Jurkat, Clone E6-1 (cell line): ENCODE measurements at regions not wholly inside any gene's neighbourhood (a gene's known extent, or its start where the extent isn't known, plus 50 kb on each side); places are given as distances from the start of the nearest gene placed in this dataset.
"Not testable (repeated sequence)": the region's sequence is repeated elsewhere in the genome, so short reads cannot be mapped to it uniquely, and the experiment has no call there.

Experiments used
- DNase-seq: peaks from one replicate; pipeline ENCODE4 v3.0.0-alpha.2; 2011; ENCODE audit warnings: low read depth, low spot score
- H3K4me3 ChIP-seq: 2 replicates; pipeline ENCODE4 v1.5.1; 2011; ENCODE audit warnings: mild to moderate bottlenecking, low read length, control low read depth, moderate library complexity

DNA sequence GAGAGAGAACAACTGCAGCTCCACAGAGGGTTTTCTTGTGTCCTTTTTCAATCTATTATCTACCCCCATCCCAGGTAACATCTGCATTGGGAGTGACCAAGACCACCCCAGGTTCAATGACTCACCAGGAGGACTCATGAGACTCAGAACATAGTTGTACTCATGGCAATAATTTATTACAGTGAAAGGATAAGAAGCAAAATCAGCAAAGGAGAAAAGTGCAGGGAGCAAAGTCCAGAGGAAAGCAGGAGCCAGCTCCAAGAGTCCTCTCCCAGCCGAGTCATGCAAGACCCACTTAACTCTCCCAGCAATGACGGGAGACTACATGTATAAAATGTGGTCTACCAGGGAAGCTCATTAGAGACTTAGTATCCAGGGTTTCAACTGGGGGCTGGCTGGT lies 129.5 kb upstream of the RBPJ start:
- no peak overlapping the region for H3K4me3 ChIP-seq
- DNase-seq = no peak

DNA sequence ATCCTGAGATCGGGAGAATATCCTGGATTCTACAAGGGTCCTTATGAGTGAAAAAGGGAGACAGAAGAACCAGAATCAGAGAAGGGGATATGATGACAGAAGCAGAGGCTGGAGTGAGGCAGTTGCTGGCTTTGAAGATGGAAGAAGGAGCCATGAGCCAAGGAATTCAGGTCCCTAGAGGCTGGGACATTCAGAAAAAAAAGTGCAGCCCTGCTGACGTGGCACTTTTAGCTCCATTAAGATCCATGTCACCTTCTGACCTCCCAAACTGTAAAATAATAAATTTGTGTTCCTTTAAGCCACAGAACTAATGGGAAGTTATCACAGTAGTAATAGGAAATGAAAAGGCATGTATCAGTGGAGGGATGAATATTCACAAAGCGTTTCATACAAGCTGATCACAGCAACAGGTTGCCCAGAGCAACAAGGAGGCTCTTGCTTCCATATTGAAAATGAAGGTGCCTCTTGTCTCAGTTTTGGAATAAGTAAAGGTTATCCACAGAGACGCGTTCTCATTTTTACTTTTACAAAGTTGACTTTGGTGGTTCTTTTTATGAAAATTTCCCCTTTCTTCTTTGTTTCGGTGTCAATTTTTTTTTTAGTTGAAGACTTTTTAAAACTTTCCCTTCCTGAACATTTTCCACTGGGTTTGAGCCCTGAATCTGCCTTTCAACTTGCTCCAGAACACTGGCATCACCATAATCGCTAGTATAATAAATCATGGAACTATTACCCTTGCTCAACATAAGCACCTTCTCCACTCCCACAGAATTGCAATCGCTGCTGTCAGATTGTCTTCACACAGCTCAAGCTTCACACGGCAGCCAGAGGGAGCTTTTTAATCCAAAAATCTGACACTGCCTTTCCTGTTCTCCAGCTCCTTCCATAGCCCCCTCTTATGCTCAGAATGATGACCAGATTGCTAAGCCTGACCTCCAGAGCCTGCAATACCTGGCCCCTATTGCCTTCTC lies 127.6 kb upstream of the RBPJ start:
- no peak overlapping the region for H3K4me3 ChIP-seq
- DNase-seq = no peak

GRCh38 chr4:26194764-26195163 lies 126.0 kb upstream of the RBPJ start:
- no peak for DNase-seq
- H3K4me3 ChIP-seq = no peak overlapping the region

GRCh38 chr4:26196567-26196966 lies 124.2 kb upstream of the RBPJ start:
- no peak for DNase-seq

DNA sequence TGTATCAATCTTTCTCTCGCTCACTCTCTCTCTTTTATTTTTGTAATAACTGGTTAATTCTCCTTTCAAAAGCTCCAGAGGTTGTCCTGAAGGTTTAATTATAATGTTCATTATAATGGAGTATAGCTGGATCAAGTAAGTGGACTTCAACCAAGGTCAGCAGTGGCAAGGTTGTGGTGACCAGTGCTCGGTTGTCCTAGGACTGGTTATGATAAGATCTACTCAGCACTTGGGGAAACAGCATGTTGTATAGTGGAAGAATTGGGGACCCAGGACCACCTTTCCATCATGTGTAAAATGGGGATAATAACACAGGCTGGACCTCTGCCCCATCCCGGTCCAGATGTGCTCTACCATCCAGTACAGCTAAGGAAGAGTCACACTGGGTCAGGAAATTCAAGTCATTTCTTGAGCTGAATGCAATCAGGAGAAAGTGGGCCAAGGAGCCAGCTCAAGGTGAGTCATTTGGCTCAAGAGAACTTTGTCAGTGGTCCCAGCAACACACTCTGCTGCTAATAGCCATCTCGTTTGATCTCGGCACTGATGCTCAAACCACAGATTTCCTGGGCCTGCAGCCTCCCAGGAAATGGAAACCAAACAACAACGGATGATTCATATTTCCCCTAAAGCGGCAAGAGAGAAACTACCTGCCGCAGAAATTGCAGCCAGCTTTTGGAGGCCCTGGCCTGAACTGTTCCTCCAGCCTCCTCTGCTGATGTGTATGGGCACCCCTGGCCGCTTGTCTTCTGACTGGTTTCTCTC lies 123.6 kb upstream of the RBPJ start:
- H3K4me3 ChIP-seq = no peak overlapping the region
- DNase-seq = peak; percentile 54

More at GRCh38 chr4:26196567-26196966, 124.2 kb upstream of the RBPJ start:
- no peak overlapping the region for H3K4me3 ChIP-seq

DNA sequence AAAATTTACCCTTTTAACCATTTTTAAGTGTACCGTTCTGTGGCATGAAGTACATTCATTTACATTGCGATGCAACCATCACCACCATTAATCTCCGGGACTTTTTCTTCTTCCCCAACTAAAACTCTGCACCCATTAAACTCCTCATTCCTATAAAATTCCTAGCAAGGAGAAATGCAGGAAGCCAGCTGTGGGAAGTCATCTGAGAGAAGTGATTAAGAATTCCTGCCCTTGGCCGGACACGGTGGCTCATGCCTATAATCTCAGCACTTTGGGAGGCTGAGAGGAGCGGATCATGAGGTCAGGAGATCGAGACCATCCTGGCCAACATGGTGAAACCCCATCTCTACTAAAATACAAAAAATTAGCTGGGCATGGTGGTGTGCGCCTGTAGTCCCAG lies 121.9 kb upstream of the RBPJ start:
- DNase-seq = not testable (repeated sequence)

DNA sequence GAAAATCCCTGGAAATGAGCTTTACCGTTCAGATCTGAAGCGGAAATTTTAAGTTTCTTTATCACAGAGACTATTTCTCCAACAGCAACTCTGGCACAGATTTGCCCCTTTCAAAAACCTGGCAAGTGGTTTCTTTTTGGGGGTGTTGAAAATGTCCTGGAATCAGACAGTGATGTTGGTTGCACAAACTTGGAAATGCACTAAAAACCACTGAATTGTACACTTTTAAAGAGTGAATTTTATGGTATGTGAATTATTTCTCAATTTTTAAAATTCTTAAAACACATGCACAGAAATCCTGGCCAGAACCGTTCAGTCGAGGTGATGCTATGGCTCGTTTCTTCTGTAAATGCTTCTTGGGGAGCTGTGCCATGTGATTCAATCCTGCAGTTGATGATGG lies 121.2 kb upstream of the RBPJ start:
- no peak overlapping the region for H3K4me3 ChIP-seq
- no peak for DNase-seq

More for the DNA sequence above, 121.9 kb upstream of the RBPJ start:
- not testable (repeated sequence) for H3K4me3 ChIP-seq

DNA sequence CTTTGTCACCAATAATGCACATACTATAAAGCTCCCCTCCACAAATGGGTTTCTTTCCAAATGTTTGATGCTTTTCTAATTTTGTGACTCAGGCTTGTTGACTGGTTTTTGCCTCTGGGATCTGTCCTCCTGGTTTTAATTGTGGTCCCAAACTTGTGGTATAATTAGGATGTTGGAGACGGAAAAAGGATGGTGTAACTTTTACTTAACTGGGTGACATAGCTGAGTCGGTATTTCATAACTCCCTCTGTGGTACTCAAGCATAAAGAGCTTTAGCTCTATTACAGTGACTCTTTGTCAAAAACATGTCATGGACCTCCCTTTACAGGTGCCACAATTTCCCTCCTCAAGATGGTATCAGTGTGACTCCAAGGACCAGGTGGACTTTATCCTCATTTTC lies 119.7 kb upstream of the RBPJ start:
- DNase-seq = no peak
- no peak overlapping the region for H3K4me3 ChIP-seq

- DNase-seq = peak; percentile 41
- H3K4me3 ChIP-seq = no peak overlapping the region
Observed at GRCh38 chr4:26204249-26204825, 116.5 kb upstream of the RBPJ start.

DNA sequence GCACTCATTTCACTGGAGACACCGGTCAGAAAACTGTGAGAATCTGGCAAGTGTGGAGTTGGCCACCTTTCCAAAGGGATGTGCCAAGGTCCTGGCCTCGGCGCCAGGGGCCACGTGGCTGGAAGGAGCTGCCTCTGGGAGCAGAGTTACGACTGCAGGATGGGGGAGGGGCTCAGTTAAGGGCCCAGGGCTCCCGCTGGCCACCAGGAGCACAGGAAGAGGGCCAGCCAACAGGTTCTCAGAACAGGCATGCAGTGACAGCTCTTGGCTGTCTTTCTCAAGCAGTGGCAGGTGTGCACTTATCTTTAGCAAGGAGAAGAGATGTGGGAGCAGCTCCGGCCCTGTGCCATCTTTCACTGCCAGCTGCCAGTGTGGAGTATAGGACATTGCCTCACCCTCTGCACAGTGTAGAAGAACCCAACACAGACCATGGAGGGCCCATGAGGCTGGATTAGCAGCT lies 115.9 kb upstream of the RBPJ start:
- no peak for DNase-seq
- H3K4me3 ChIP-seq = no peak overlapping the region

GRCh38 chr4:26206339-26206738 lies 114.5 kb upstream of the RBPJ start:
- DNase-seq = no peak
- no peak overlapping the region for H3K4me3 ChIP-seq

- H3K4me3 ChIP-seq = no peak overlapping the region
- no peak for DNase-seq
Observed at GRCh38 chr4:26206999-26207398, 113.8 kb upstream of the RBPJ start.

DNA sequence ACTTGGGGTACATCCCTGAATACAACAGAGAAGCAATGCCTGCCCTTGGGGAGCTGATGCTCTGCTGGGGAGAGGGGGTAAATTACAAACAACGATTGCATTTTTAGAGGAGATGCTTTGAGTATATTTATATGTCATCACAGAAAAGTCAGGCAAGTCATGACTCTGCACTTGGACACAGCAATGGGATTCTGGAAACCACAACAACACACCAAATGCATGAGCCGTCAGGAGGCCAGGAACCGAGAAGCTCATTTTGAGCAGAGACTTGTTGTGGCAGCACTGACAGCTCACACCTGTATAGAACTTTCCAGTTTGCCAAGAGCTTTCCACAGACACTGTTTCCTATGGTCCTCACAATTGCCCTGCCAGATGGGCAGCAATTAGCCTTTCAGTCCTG lies 113.2 kb upstream of the RBPJ start:
- H3K4me3 ChIP-seq = no peak overlapping the region
- DNase-seq = no peak

DNA sequence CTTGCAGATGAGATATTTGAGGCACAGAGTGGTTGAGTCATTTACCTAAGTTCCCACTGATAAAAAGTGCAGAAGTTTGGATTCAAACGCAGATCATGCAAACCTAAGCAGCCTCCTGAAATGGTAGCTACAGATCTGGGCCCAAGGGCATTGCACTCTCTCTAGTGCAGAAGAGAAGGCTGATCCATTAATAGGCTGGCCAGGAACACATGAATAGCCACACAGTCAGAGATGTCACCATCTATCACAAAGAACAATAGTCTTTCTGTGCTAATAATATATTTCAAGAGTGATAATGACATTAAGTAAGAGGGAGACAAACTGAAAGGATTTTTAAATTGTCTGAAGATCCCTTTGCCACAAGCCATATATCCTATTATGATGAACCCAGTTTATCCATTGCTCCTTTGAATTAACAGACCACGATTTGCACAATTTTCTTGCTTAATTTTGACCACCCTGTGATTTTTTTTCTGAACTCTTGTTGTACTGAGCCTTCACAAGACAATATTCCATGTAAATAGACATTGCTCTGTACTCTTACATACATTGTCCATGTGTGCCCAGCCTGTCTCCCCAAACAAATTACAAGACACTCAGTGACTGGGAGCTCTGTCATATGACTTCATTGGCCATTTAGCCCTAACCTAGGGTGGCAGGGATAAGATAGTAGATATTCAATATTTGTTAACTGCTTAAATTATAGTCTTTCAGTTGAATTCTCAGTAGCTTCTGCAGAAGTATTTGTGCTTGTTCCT lies 112.4 kb upstream of the RBPJ start:
- DNase-seq = no peak

DNA sequence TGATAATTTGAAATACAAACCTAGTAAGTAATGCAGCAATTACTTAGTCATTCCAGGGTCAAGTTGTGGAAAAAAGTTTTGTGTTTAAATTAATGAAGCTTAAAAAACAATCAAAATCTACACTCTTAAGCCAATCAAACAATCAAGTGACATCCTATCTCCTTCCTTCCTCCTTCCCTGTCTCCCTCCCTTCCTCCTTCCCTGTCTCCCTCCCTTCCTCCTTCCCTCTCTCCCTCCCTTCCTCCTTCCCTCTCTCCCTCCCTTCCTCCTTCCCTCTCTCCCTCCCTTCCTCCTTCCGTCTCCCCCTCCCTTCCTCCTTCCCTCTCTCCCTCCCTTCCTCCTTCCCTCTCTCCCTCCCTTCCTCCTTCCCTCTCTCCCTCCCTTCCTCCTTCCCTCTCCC lies 111.4 kb upstream of the RBPJ start:
- not testable (repeated sequence) for H3K4me3 ChIP-seq, DNase-seq

More for the DNA sequence above, 112.4 kb upstream of the RBPJ start:
- H3K4me3 ChIP-seq = no peak overlapping the region

- DNase-seq = no peak
- H3K4me3 ChIP-seq = no peak overlapping the region
Observed at GRCh38 chr4:26212528-26212927, 108.3 kb upstream of the RBPJ start.

DNA sequence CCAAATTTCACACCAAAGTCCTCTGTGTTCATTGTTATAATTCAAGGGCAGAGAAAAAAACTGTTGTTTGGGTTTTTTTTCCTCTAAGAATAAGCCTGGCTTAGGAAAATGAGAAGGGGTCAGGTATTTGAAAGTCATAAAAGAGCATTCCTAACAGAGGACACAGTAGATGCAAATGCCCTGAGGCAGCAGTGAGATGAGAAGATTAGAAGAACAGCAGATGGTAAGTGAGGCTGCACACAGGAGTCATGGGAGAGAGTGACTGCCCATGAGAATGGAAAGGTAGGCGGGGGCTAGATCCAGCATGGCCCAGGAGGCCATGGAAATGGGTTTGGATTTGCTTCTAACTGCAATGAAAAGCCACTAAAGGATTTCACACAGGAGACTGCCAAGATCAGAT lies 107.5 kb upstream of the RBPJ start:
- H3K4me3 ChIP-seq = no peak overlapping the region
- no peak for DNase-seq

DNA sequence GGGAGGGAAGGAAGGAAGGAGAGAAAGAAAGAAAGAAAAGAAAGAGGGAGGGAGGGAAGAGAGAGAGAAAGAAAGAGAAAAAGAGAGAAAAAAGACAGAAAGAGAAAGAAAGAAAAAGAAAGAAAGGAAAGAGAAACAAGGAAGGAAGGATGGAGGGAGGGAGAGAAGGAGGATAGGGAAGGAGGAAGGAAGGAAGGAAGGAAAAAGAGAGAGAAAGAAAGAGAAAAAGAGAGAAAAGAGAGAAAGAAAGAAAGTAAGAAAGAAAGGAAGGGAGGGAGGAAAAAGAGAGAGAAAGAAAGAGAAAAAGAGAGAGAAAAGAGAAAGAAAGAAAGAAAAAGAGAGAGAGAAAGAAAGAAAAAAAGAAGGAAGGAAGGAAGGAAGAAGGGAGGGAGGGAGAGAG lies 105.8 kb upstream of the RBPJ start:
- no peak for DNase-seq
- no peak overlapping the region for H3K4me3 ChIP-seq

DNA sequence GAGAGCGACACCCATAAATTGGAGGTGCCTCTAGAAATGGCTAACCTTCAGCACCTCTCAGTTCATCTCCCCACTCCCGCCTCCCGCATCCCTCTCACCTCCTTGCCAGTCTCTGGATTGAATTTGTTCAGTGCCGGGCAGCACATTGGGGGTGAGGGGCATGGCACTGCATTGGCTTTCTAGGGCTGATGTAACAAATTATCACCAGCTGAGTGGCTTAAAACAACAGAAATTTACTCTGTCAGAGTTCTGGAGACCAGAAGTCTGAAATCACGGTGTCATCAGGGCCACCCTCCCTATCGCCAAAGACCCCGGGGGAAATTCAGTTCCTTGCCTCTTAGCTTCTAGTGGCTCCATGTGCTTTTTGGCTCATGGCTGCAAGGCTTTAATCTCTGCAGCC lies 105.1 kb upstream of the RBPJ start:
- no peak for DNase-seq
- no peak overlapping the region for H3K4me3 ChIP-seq
